ENCODE measurements at regions not wholly inside any gene's neighbourhood (a gene's known extent, or its start where the extent isn't known, plus 50 kb on each side); places are given as distances from the start of the nearest gene placed in this dataset.

DNA sequence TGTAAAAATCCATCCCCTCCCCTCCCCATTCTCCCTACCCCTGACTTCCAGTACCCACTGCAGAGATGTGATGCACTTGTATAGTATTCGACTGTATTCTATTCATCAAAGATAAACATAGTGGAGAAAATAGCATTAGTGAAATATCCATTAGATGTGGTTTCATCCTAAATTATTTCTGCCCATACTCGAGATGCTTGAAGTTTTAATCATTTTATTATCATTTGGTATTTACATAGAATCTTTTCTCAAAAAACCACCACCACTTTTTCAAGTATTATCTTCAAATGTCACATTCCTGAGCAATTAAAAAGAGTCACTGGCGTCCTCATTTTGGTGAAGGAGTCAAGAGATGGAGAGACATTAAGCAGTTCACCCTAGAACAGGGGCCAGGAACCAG, 181.9 kb downstream of the HAO1 start:
- TF ChIP-seq POLR2A (IDR thresholded peaks at IDR 0.05; ENCODE audit: low read depth, low read length) (no peak), MAZ (IDR thresholded peaks at IDR 0.05; ENCODE audit: borderline replicate concordance, low read depth, low read length) (no peak), RAD21 (IDR thresholded peaks at IDR 0.05; ENCODE audit: low read length) (no peak), CEBPB (IDR thresholded peaks at IDR 0.05; ENCODE audit: low read depth, low read length) (no peak), NFE2L2 (IDR thresholded peaks at IDR 0.05; ENCODE audit: low read depth, low read length) (no peak), SMC3 (IDR thresholded peaks at IDR 0.05; ENCODE audit: low read depth, low read length) (no peak), FOS (IDR thresholded peaks at IDR 0.05; ENCODE audit: low read depth, low read length) (no peak), RCOR1 (IDR thresholded peaks at IDR 0.05; ENCODE audit: insufficient replicate concordance, low read length) (no peak), RFX5 (IDR thresholded peaks at IDR 0.05; ENCODE audit: low read depth, low read length) (no peak), MAFK (IDR thresholded peaks at IDR 0.05; ENCODE audit: low read depth, low read length) (no peak), MXI1 (IDR thresholded peaks at IDR 0.05; ENCODE audit: borderline replicate concordance, low read depth, low read length) (no peak)
- TF ChIP-seq, protein P1, sequence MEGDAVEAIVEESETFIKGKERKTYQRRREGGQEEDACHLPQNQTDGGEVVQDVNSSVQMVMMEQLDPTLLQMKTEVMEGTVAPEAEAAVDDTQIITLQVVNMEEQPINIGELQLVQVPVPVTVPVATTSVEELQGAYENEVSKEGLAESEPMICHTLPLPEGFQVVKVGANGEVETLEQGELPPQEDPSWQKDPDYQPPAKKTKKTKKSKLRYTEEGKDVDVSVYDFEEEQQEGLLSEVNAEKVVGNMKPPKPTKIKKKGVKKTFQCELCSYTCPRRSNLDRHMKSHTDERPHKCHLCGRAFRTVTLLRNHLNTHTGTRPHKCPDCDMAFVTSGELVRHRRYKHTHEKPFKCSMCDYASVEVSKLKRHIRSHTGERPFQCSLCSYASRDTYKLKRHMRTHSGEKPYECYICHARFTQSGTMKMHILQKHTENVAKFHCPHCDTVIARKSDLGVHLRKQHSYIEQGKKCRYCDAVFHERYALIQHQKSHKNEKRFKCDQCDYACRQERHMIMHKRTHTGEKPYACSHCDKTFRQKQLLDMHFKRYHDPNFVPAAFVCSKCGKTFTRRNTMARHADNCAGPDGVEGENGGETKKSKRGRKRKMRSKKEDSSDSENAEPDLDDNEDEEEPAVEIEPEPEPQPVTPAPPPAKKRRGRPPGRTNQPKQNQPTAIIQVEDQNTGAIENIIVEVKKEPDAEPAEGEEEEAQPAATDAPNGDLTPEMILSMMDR (conservative IDR thresholded peaks at IDR 0.05; ENCODE audit: low read depth, low read length): no peak
- TF ChIP-seq, protein P2, sequence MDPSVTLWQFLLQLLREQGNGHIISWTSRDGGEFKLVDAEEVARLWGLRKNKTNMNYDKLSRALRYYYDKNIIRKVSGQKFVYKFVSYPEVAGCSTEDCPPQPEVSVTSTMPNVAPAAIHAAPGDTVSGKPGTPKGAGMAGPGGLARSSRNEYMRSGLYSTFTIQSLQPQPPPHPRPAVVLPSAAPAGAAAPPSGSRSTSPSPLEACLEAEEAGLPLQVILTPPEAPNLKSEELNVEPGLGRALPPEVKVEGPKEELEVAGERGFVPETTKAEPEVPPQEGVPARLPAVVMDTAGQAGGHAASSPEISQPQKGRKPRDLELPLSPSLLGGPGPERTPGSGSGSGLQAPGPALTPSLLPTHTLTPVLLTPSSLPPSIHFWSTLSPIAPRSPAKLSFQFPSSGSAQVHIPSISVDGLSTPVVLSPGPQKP (IDR thresholded peaks at IDR 0.05; ENCODE audit: borderline replicate concordance, low read depth, low read length): no peak
- TF ChIP-seq, protein P3, sequence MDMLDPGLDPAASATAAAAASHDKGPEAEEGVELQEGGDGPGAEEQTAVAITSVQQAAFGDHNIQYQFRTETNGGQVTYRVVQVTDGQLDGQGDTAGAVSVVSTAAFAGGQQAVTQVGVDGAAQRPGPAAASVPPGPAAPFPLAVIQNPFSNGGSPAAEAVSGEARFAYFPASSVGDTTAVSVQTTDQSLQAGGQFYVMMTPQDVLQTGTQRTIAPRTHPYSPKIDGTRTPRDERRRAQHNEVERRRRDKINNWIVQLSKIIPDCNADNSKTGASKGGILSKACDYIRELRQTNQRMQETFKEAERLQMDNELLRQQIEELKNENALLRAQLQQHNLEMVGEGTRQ (IDR thresholded peaks at IDR 0.05; ENCODE audit: low read depth, low read length): no peak
